ENCODE measurements at regions not wholly inside any gene's neighbourhood (a gene's known extent, or its start where the extent isn't known, plus 50 kb on each side); places are given as distances from the start of the nearest gene placed in this dataset.

GRCh38 chr2:120568089-120568974 lies 167.3 kb upstream of the GLI2 start:
- H3K4me1 Mint-ChIP-seq = peaks cover 13% of the 10 kb centered on the region; the same call in 2 of the 3 replicates
- no peak overlapping the region for H3K27ac Mint-ChIP-seq
- ATAC-seq (no peak; the same call in 2 of the 3 replicates), DNase-seq (ENCODE audit: low spot score) (no peak)
- H3K9me2 ChIP-seq (ENCODE audit: insufficient read depth) = no peaks in the 10 kb centered on the region
- H3K4me1 ChIP-seq (ENCODE audit: insufficient read depth) = peaks cover 4% of the 10 kb centered on the region; the same call in 1 of the 2 replicates
- no peak overlapping the region for H3K27ac ChIP-seq (ENCODE audit: low read depth)
- no peaks in the 10 kb centered on the region for H3F3A ChIP-seq (replicated peaks; ENCODE audit: low read depth)
- no peaks in the 10 kb centered on the region for H3K36me3 Mint-ChIP-seq (ENCODE audit: low read depth)
- peaks cover 2% of the 10 kb centered on the region; the same call in 1 of the 2 replicates for H3K27me3 ChIP-seq (ENCODE audit: insufficient read depth)
- peaks cover 23% of the 10 kb centered on the region for H3K27me3 Mint-ChIP-seq (ENCODE audit: insufficient read depth, low read depth, poor library complexity)
- H2AFZ ChIP-seq = no peak overlapping the region
- H3K36me3 ChIP-seq (ENCODE audit: insufficient read depth) = no peaks in the 10 kb centered on the region
- H3K9me3 Mint-ChIP-seq = no peaks in the 10 kb centered on the region
- no peak overlapping the region for H3K4me3 Mint-ChIP-seq
- no peak overlapping the region for H3K4me3 ChIP-seq
- H4K20me1 ChIP-seq (replicated peaks; ENCODE audit: insufficient read depth) = no peaks in the 10 kb centered on the region
- TF ChIP-seq EZH2 (IDR thresholded peaks at IDR 0.05; ENCODE audit: low read depth, unreplicated experiment) (no peak), NANOG (IDR thresholded peaks at IDR 0.05; ENCODE audit: borderline replicate concordance) (no peak), EZH2phosphoT487 (IDR thresholded peaks at IDR 0.05; ENCODE audit: unreplicated experiment) (no peak), REST (IDR thresholded peaks at IDR 0.05; ENCODE audit: unreplicated experiment) (no peak), JUNB (IDR thresholded peaks at IDR 0.05; ENCODE audit: unreplicated experiment) (no peak), ZNF462 (CRISPR knock-in tag; IDR thresholded peaks at IDR 0.05) (no peak), CREB1 (CRISPR knock-in tag; IDR thresholded peaks at IDR 0.05; ENCODE audit: low read depth) (no peak), POLR2AphosphoS5 (IDR thresholded peaks at IDR 0.05; ENCODE audit: low read depth) (no peak)
- no peaks in the 10 kb centered on the region for H3K79me2 ChIP-seq (replicated peaks; ENCODE audit: insufficient read depth)
- no peak overlapping the region for H3K4me2 ChIP-seq
